ENCODE measurements at regions not wholly inside any gene's neighbourhood (a gene's known extent, or its start where the extent isn't known, plus 50 kb on each side); places are given as distances from the start of the nearest gene placed in this dataset.

DNA sequence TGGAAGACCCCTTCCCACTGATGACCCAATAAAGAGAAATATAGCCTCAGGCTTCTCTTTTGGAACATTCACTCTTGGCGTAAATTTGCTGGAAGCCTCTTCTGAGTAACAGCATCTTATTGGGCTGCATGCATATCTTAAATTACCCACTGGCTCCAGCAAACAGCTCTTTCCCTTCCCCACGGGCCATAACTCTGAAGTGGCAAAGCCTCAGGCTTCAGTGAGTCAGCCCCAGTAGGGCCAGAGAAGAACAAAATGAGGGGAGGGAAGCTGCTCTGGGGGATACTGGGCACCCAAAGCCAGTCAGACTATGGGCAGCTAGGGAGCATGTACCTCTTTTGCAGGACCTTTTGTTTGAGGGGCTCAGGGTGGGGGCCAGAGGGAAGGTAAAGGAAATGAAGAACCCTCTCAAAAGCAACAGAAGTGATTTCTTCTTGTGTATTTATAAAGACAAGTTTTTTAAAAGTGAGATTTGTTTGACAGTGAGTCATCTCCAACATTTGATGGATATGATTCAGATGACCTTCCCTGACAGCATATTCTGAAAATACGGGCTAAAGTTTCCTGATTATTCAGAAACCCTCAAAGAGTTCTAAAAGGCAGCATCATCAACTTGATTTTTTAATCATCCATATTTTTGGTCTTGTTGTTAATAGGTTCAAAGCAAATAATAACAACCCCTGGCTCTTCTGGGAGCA is 203.4 kb downstream of the KIF18A start:
- TF ChIP-seq, protein P1, sequence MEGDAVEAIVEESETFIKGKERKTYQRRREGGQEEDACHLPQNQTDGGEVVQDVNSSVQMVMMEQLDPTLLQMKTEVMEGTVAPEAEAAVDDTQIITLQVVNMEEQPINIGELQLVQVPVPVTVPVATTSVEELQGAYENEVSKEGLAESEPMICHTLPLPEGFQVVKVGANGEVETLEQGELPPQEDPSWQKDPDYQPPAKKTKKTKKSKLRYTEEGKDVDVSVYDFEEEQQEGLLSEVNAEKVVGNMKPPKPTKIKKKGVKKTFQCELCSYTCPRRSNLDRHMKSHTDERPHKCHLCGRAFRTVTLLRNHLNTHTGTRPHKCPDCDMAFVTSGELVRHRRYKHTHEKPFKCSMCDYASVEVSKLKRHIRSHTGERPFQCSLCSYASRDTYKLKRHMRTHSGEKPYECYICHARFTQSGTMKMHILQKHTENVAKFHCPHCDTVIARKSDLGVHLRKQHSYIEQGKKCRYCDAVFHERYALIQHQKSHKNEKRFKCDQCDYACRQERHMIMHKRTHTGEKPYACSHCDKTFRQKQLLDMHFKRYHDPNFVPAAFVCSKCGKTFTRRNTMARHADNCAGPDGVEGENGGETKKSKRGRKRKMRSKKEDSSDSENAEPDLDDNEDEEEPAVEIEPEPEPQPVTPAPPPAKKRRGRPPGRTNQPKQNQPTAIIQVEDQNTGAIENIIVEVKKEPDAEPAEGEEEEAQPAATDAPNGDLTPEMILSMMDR (IDR thresholded peaks at IDR 0.05) = no peak
- TF ChIP-seq ZFX (IDR thresholded peaks at IDR 0.05; ENCODE audit: borderline replicate concordance) = no peak
